T47D (cell line): ENCODE measurements at regions not wholly inside any gene's neighbourhood (a gene's known extent, or its start where the extent isn't known, plus 50 kb on each side); places are given as distances from the start of the nearest gene placed in this dataset.
"Not testable (repeated sequence)": the region's sequence is repeated elsewhere in the genome, so short reads cannot be mapped to it uniquely, and the experiment has no call there.

Source experiments
- DNase-seq, 2 experiments: peaks; one replicate each; pipeline versions ENCODE4 v3.0.0 to v3.0.0-alpha.2; 2011 to 2012; ENCODE audit warnings: low read depth in 1 of 2, low spot score in 1 of 2
- in situ Hi-C: cut with HindIII; loops from 2 replicates; pipeline ENCODE4 v1.10.0; 2016; ENCODE audit warnings: low sequenced_read_pairs, low pct_unique_long_range_greater_than_20kb

- in situ Hi-C loops, DNase-seq: not testable (repeated sequence)
Measured at GRCh38 chr13:18577103-18577502, 604.5 kb downstream of the TUBA3C start.

GRCh38 chr13:18567890-18568289 is 613.7 kb downstream of the TUBA3C start:
- DNase-seq, in situ Hi-C loops: not testable (repeated sequence)
